ENCODE measurements at regions not wholly inside any gene's neighbourhood (a gene's known extent, or its start where the extent isn't known, plus 50 kb on each side); places are given as distances from the start of the nearest gene placed in this dataset.

DNA sequence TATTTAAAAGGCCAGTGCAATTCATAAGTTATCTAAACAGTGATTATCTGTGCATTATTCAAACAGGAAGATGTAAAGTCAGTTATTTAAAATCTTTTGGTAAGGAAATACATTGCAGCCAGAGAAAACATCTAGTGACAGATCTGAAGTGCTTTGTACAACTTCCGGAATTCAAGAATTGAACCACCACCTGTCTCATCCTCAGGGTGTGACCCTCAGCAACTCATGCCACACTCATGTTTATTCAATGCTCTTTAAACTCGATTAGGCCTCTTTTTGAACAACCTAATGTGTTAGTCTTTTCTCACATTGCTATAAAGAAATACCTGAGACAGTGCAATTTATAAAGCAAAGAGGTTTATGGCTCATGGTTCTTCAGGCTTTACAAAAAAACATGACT, 62.6 kb upstream of the GGTLC1 start:
- TF ChIP-seq, protein P1, sequence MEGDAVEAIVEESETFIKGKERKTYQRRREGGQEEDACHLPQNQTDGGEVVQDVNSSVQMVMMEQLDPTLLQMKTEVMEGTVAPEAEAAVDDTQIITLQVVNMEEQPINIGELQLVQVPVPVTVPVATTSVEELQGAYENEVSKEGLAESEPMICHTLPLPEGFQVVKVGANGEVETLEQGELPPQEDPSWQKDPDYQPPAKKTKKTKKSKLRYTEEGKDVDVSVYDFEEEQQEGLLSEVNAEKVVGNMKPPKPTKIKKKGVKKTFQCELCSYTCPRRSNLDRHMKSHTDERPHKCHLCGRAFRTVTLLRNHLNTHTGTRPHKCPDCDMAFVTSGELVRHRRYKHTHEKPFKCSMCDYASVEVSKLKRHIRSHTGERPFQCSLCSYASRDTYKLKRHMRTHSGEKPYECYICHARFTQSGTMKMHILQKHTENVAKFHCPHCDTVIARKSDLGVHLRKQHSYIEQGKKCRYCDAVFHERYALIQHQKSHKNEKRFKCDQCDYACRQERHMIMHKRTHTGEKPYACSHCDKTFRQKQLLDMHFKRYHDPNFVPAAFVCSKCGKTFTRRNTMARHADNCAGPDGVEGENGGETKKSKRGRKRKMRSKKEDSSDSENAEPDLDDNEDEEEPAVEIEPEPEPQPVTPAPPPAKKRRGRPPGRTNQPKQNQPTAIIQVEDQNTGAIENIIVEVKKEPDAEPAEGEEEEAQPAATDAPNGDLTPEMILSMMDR (IDR thresholded peaks at IDR 0.05) = no peak
- no peak for TF ChIP-seq EP300 (IDR thresholded peaks at IDR 0.05)

All from gastroesophageal sphincter (tissue), 3 donors.